NCI-H510A treated with DMSO at 0.1 percent for 48 hours (cell line): ENCODE measurements at regions not wholly inside any gene's neighbourhood (a gene's known extent, or its start where the extent isn't known, plus 50 kb on each side); places are given as distances from the start of the nearest gene placed in this dataset.
"Not testable (repeated sequence)": the region's sequence is repeated elsewhere in the genome, so short reads cannot be mapped to it uniquely, and the experiment has no call there.

ENCODE experiments used
- DNase-seq: peaks from one replicate; lab custom pipeline; 2025; lab: John Stamatoyannopoulos, UW

GRCh38 chr5:99061299-99061698 is 132.5 kb upstream of the CHD1 start:
- no peak for DNase-seq

- DNase-seq = peak; percentile 48
These were observed 131.8 kb upstream of the CHD1 start for GRCh38 chr5:99060306-99061261.

GRCh38 chr5:99059685-99060084 is 130.9 kb upstream of the CHD1 start:
- no peak for DNase-seq

- no peak for DNase-seq
These were observed 129.7 kb upstream of the CHD1 start for GRCh38 chr5:99058466-99058865.

GRCh38 chr5:99054972-99055371 is 126.2 kb upstream of the CHD1 start:
- no peak for DNase-seq

GRCh38 chr5:99045871-99046270 is 117.1 kb upstream of the CHD1 start:
- no peak for DNase-seq

- not testable (repeated sequence) for DNase-seq
These were observed 114.5 kb upstream of the CHD1 start for GRCh38 chr5:99043257-99043656.

- DNase-seq = no peak
These were observed 108.9 kb upstream of the CHD1 start for GRCh38 chr5:99037668-99038067.

- no peak for DNase-seq
These were observed 107.1 kb upstream of the CHD1 start for GRCh38 chr5:99035942-99036341.

- DNase-seq = no peak
These were observed 105.5 kb upstream of the CHD1 start for GRCh38 chr5:99034336-99034735.

GRCh38 chr5:99033014-99033900 is 104.5 kb upstream of the CHD1 start:
- no peak for DNase-seq

- DNase-seq = peak; percentile 6
These were observed 103.6 kb upstream of the CHD1 start for GRCh38 chr5:99032234-99033013.

- no peak for DNase-seq
These were observed 102.2 kb upstream of the CHD1 start for GRCh38 chr5:99030906-99031440.

- DNase-seq = no peak
These were observed 100.4 kb upstream of the CHD1 start for GRCh38 chr5:99029172-99029571.

- DNase-seq = not testable (repeated sequence)
These were observed 99.4 kb upstream of the CHD1 start for GRCh38 chr5:99028170-99028569.

GRCh38 chr5:99025298-99026045 is 96.7 kb upstream of the CHD1 start:
- no peak for DNase-seq

GRCh38 chr5:99023330-99023729 is 94.5 kb upstream of the CHD1 start:
- no peak for DNase-seq

- no peak for DNase-seq
These were observed 93.4 kb upstream of the CHD1 start for GRCh38 chr5:99022250-99022649.

GRCh38 chr5:99020698-99021048 is 91.9 kb upstream of the CHD1 start:
- DNase-seq = no peak

GRCh38 chr5:99019812-99020697 is 91.2 kb upstream of the CHD1 start:
- peak; percentile 8 for DNase-seq
